ENCODE measurements at regions not wholly inside any gene's neighbourhood (a gene's known extent, or its start where the extent isn't known, plus 50 kb on each side); places are given as distances from the start of the nearest gene placed in this dataset.
"Not testable (repeated sequence)": the region's sequence is repeated elsewhere in the genome, so short reads cannot be mapped to it uniquely, and the experiment has no call there.

DNA sequence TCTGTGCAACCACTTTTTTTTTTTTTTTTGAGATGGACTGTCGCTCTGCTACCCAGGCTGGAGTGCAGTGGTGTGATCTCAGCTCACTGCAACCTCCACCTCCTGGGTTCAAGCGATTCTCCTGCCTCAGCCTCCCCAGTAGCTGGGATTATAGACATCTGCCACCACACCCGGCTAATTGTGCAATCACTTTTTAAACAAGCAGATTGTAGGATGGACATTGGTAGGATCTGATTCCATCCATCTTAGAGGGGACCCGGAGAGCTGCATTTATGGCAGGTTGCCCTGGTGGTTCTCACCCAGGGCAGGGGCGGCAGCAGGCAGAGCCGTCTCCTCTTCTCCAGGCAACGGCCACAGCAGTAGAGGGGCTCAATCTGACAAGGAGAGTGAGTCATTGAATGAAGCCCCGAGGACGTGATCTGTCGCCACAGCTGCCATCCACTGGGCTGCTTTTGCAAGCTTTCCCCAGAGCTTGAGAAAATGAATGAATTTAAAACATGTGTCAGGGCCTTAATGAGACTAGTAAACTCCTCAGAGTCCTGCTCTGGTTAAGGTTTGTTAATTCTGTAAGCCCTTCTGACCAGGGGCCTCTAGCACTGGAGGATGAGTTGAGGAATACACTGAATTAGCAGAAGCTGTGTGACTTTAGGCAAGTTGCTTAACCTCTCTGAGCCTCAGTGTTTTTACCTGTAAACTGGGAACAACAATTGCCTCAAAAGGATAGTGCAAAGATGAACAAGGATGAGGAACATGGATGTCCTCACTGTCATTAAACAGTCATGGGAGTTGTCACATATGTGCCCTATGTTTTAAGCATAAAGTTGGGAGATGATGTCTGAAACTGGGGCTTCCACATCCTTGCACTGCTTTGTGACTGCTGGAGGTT, 129.1 kb downstream of the ASB7 start:
- 0 out of 2 replicates have a peak, but pooled peaks cover 2% of the 10 kb centered on the region for H3K4me1 ChIP-seq (ENCODE audit: insufficient read depth, low read length)
- no peak overlapping the region for H3K27ac ChIP-seq (ENCODE audit: low read length)
- H3K36me3 ChIP-seq (ENCODE audit: insufficient read depth, low read depth, low read length): no peaks in the 10 kb centered on the region
- H3K4me3 ChIP-seq (ENCODE audit: low read length): no peak overlapping the region
- H3K9ac ChIP-seq (ENCODE audit: low read depth, low read length): no peak overlapping the region
- H3K27me3 ChIP-seq (ENCODE audit: insufficient read depth, low read length): no peaks in the 10 kb centered on the region
- H3K9me3 ChIP-seq (ENCODE audit: insufficient read depth, low read depth, low read length): no peaks in the 10 kb centered on the region

GRCh38 chr15:100732211-100733055, 130.0 kb downstream of the ASB7 start:
- no peak overlapping the region for H3K9ac ChIP-seq (ENCODE audit: low read depth, low read length)
- no peaks in the 10 kb centered on the region for H3K9me3 ChIP-seq (ENCODE audit: insufficient read depth, low read depth, low read length)
- H3K27me3 ChIP-seq (ENCODE audit: insufficient read depth, low read length): no peaks in the 10 kb centered on the region
- 0 out of 2 replicates have a peak, but pooled peaks cover 2% of the 10 kb centered on the region for H3K4me1 ChIP-seq (ENCODE audit: insufficient read depth, low read length)
- H3K4me3 ChIP-seq (ENCODE audit: low read length): no peak overlapping the region
- H3K36me3 ChIP-seq (ENCODE audit: insufficient read depth, low read depth, low read length): no peaks in the 10 kb centered on the region
- no peak overlapping the region for H3K27ac ChIP-seq (ENCODE audit: low read length)

DNA sequence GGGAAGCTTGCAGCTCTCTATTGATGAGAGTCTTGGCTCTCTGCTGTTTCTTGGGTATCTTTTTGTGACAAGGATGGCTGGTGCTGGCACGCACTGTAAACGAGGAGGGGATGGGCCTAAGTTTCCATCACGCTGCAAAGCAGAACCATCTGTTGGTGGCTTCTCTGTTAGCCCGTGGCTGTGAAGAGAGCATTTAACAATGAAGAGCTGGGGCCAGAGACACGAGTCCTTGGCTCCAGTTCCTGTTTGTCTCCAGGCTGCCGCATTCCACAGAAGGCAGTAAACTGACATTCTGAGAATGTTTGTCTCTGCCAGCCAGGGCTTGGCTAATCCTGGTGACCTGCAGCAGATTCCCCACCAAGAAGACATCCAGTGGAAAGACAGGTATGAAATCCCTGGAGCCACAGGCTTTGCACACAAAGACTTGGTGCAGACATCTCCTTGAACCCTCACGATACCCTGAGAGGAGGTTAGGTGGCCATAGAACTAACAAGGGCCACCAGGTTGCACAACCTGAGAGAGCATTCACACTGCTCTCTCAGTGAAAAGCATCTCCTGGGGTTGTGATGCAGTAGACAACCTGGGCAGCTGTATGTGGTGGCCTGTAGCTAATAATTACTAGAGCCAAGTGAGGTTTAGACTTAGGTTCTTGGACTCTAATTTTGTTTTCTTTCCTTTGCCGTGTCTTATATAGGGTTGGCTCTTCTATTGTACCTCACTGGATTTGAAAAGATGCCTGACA, 130.9 kb downstream of the ASB7 start:
- Histone ChIP-seq H3K36me3 (ENCODE audit: insufficient read depth, low read depth, low read length) (no peaks in the 10 kb centered on the region), H3K27ac (ENCODE audit: low read length) (no peak overlapping the region), H3K4me1 (ENCODE audit: insufficient read depth, low read length) (no peaks in the 10 kb centered on the region), H3K9me3 (ENCODE audit: insufficient read depth, low read depth, low read length) (no peaks in the 10 kb centered on the region), H3K4me3 (ENCODE audit: low read length) (no peak overlapping the region), H3K27me3 (ENCODE audit: insufficient read depth, low read length) (no peaks in the 10 kb centered on the region), H3K9ac (ENCODE audit: low read depth, low read length) (no peak overlapping the region)

DNA sequence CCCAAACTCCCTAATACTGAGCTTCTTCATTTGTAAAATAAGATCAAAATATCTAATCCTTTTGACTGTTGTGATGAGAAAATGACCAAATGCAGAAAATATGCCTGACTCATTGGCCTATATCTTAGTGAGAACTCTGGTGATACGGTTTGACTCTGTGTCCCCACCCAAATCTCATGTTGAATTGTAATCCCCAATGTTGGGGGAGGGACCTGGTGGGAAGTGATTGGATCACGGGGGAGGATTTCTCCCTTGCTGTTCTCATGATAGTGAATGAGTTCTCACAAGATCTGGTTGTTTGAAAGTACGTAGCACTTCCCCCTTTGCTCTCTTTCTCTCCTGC, 131.4 kb downstream of the ASB7 start:
- H3K4me3 ChIP-seq (ENCODE audit: low read length); H3K9me3 ChIP-seq (ENCODE audit: insufficient read depth, low read depth, low read length); H3K36me3 ChIP-seq (ENCODE audit: insufficient read depth, low read depth, low read length); H3K27me3 ChIP-seq (ENCODE audit: insufficient read depth, low read length); H3K9ac ChIP-seq (ENCODE audit: low read depth, low read length); H3K27ac ChIP-seq (ENCODE audit: low read length); H3K4me1 ChIP-seq (ENCODE audit: insufficient read depth, low read length): not testable (repeated sequence)

GRCh38 chr15:100734586-100734985, 132.2 kb downstream of the ASB7 start:
- H3K9ac ChIP-seq (ENCODE audit: low read depth, low read length): no peak overlapping the region
- no peaks in the 10 kb centered on the region for H3K9me3 ChIP-seq (ENCODE audit: insufficient read depth, low read depth, low read length)
- no peaks in the 10 kb centered on the region for H3K36me3 ChIP-seq (ENCODE audit: insufficient read depth, low read depth, low read length)
- H3K27ac ChIP-seq (ENCODE audit: low read length): no peak overlapping the region
- H3K27me3 ChIP-seq (ENCODE audit: insufficient read depth, low read length): no peaks in the 10 kb centered on the region
- no peaks in the 10 kb centered on the region for H3K4me1 ChIP-seq (ENCODE audit: insufficient read depth, low read length)
- no peak overlapping the region for H3K4me3 ChIP-seq (ENCODE audit: low read length)

- no peak overlapping the region for H3K27ac ChIP-seq (ENCODE audit: low read length)
- H3K4me3 ChIP-seq (ENCODE audit: low read length): no peak overlapping the region
- H3K27me3 ChIP-seq (ENCODE audit: insufficient read depth, low read length): no peaks in the 10 kb centered on the region
- H3K4me1 ChIP-seq (ENCODE audit: insufficient read depth, low read length): no peaks in the 10 kb centered on the region
- H3K9me3 ChIP-seq (ENCODE audit: insufficient read depth, low read depth, low read length): no peaks in the 10 kb centered on the region
- no peak overlapping the region for H3K9ac ChIP-seq (ENCODE audit: low read depth, low read length)
- H3K36me3 ChIP-seq (ENCODE audit: insufficient read depth, low read depth, low read length): no peaks in the 10 kb centered on the region
Observed at GRCh38 chr15:100735129-100736053, 133.0 kb downstream of the ASB7 start.

DNA sequence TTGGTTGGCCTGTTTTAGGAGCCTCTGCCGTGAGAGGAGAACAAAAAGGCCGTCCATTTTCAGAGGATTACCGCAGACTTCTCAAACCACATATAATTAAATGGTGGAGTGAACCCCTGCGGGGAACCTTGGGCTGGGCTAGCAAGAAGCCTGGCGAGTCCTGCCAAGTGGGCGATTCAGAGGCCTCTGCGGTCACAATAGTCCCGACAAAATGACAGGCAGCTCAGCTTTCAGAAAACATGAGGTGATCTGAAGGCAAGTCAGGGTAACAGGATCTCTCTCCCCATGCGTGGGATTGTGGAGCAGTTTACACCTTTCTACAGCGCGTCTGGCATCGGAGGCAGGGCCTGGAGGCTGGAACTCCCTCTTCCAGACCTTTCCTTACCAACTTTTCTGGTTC, 134.8 kb downstream of the ASB7 start:
- H3K27ac ChIP-seq (ENCODE audit: low read length): no peak overlapping the region
- H3K27me3 ChIP-seq (ENCODE audit: insufficient read depth, low read length): no peaks in the 10 kb centered on the region
- no peaks in the 10 kb centered on the region for H3K9me3 ChIP-seq (ENCODE audit: insufficient read depth, low read depth, low read length)
- no peaks in the 10 kb centered on the region for H3K4me1 ChIP-seq (ENCODE audit: insufficient read depth, low read length)
- H3K9ac ChIP-seq (ENCODE audit: low read depth, low read length): no peak overlapping the region
- H3K4me3 ChIP-seq (ENCODE audit: low read length): no peak overlapping the region
- H3K36me3 ChIP-seq (ENCODE audit: insufficient read depth, low read depth, low read length): no peaks in the 10 kb centered on the region

GRCh38 chr15:100738614-100739013, 136.2 kb downstream of the ASB7 start:
- no peak overlapping the region for H3K4me3 ChIP-seq (ENCODE audit: low read length)
- no peak overlapping the region for H3K9ac ChIP-seq (ENCODE audit: low read depth, low read length)
- H3K9me3 ChIP-seq (ENCODE audit: insufficient read depth, low read depth, low read length): no peaks in the 10 kb centered on the region
- no peaks in the 10 kb centered on the region for H3K27me3 ChIP-seq (ENCODE audit: insufficient read depth, low read length)
- H3K27ac ChIP-seq (ENCODE audit: low read length): no peak overlapping the region
- H3K36me3 ChIP-seq (ENCODE audit: insufficient read depth, low read depth, low read length): no peaks in the 10 kb centered on the region
- H3K4me1 ChIP-seq (ENCODE audit: insufficient read depth, low read length): no peaks in the 10 kb centered on the region

DNA sequence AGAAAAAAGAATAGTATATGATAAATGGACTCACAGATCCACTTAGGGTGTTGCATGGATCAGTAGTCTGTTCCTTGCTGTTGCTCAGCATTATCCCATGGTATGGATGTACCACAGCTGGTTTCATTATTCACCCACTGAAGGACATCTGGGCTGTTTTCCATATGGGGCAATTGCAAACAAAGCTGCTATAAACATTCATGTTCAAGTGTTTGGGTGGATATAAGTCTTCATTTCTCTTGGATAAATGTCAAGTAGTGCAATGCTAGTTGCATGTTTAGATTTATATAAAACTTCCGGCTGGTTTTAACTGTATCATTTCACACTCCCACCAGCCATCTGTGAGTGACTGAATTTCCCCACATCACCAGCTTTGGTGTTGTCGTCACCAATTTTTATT, 137.7 kb downstream of the ASB7 start:
- Histone ChIP-seq H3K27ac (ENCODE audit: low read length) (no peak overlapping the region), H3K9ac (ENCODE audit: low read depth, low read length) (no peak overlapping the region), H3K9me3 (ENCODE audit: insufficient read depth, low read depth, low read length) (no peaks in the 10 kb centered on the region), H3K27me3 (ENCODE audit: insufficient read depth, low read length) (no peaks in the 10 kb centered on the region), H3K4me3 (ENCODE audit: low read length) (no peak overlapping the region), H3K4me1 (ENCODE audit: insufficient read depth, low read length) (no peaks in the 10 kb centered on the region), H3K36me3 (ENCODE audit: insufficient read depth, low read depth, low read length) (no peaks in the 10 kb centered on the region)

DNA sequence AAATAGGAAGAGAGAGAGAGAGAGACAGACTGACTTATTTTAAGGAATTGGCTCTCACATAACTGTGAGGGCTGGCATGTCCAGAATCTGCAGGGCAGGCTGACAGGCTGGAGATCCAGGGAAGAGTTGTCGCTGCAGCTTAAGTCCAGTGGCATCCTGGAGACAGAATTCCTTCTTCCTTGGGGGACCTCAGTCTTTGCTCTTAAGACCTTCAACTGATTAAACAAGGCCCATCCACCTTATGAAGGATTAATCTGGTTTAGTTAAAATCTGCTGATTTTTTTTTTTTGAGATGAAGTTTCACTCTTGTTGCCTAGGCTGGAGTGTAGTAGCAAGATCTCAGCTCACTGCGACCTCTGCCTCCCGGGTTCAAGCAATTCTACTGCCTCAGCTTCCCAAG, 128.0 kb upstream of the ALDH1A3 start:
- no peak overlapping the region for H3K4me3 ChIP-seq (ENCODE audit: low read length)
- no peak overlapping the region for H3K9ac ChIP-seq (ENCODE audit: low read depth, low read length)
- H3K4me1 ChIP-seq (ENCODE audit: insufficient read depth, low read length): peaks cover 8% of the 10 kb centered on the region; the same call in 1 of the 2 replicates

DNA sequence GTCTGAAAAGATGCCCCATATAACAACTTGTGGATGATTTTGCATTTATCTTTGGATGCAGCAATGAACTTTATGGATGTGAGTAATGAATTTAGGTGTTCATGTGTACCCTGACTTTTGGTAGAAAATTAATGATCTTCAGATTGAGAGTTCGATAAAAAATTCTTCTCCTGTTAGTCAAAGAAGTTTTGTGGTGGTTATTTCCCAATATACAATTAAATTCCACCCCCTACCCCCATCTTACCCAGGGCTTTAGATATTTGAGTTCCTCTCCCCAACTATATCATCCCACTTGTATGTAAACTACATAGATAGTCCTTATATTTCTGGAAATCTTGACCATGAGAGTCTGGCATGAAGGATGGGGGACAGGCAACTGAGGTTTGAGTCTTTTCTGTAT, 126.1 kb upstream of the ALDH1A3 start:
- no peak overlapping the region for H3K9ac ChIP-seq (ENCODE audit: low read depth, low read length)

More for the DNA sequence above, 128.0 kb upstream of the ALDH1A3 start:
- Histone ChIP-seq H3K27me3 (ENCODE audit: insufficient read depth, low read length) (no peaks in the 10 kb centered on the region), H3K36me3 (ENCODE audit: insufficient read depth, low read depth, low read length) (no peaks in the 10 kb centered on the region), H3K9me3 (ENCODE audit: insufficient read depth, low read depth, low read length) (no peaks in the 10 kb centered on the region), H3K27ac (ENCODE audit: low read length) (no peak overlapping the region)

More for the DNA sequence above, 126.1 kb upstream of the ALDH1A3 start:
- H3K4me3 ChIP-seq (ENCODE audit: low read length): no peak overlapping the region
- no peaks in the 10 kb centered on the region for H3K36me3 ChIP-seq (ENCODE audit: insufficient read depth, low read depth, low read length)
- H3K27ac ChIP-seq (ENCODE audit: low read length): no peak overlapping the region
- H3K9me3 ChIP-seq (ENCODE audit: insufficient read depth, low read depth, low read length): no peaks in the 10 kb centered on the region
- peaks cover 8% of the 10 kb centered on the region; the same call in 1 of the 2 replicates for H3K4me1 ChIP-seq (ENCODE audit: insufficient read depth, low read length)
- no peaks in the 10 kb centered on the region for H3K27me3 ChIP-seq (ENCODE audit: insufficient read depth, low read length)
